ENCODE measurements at regions not wholly inside any gene's neighbourhood (a gene's known extent, or its start where the extent isn't known, plus 50 kb on each side); places are given as distances from the start of the nearest gene placed in this dataset.

DNA sequence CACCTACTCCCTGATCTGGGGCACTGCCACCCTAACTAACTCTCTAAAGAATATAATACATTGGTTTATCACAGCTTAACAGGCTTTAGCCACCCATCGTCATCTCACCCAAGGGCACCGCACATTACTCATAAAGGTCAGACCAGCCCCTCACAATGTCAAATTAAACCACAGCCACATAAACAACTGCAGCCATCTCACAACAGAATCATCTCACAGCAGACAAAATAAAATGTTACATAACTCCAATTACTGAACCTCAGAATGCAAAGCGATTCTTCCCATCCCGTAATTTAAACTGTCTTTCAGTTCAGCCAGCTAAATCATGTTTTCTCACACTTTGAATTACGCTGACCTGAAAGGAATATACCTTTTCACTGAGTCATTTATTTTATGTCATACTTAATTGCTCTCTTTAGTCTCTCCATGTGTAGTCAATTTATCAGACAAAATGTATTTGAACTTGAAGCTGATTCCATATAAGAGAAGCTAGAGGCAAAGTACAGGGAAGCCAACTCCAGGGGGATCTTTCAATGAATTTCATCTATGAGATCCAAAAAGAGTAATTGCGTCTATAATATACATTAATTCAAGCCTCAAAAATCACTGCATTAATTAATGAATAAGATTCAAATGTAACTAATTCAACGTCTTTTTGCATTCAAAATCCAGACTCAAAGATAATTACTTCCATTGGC, 96.9 kb upstream of the NEBL start:
- TF ChIP-seq CTCF (IDR thresholded peaks at IDR 0.05) = no peak
- Histone ChIP-seq H3K9me3 (no peaks in the 10 kb centered on the region), H3K4me3 (no peak overlapping the region), H3K27ac (no peak overlapping the region), H3K36me3 (no peaks in the 10 kb centered on the region), H3K4me1 (peaks cover 4% of the 10 kb centered on the region), H3K27me3 (ENCODE audit: low read depth) (no peaks in the 10 kb centered on the region)
- intact Hi-C loops (cut with DNase I) = no loop called here
- ATAC-seq (no peak), DNase-seq (no peak)

DNA sequence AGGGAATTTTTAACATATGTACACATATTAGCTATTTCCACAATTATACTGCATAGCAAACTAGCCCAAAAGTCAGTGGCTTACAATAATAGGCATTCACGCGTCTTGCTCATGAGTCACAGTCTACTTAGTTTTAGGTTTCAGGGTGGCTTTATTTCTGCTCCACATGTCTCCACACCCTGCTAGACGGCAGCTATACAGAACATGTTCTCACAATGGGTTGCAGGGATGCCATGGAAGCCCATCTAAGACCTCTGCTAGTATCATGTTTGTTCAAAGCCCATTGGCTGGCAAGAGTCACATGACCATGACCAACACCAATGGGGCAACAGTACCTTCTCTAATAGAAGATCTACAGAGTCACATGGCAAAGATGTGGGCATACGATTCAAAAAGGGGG, 96.3 kb upstream of the NEBL start:
- no peak for DNase-seq
- H3K9me3 ChIP-seq = no peaks in the 10 kb centered on the region
- H3K4me1 ChIP-seq = peaks cover 4% of the 10 kb centered on the region
- H3K36me3 ChIP-seq = no peaks in the 10 kb centered on the region
- no peak overlapping the region for H3K4me3 ChIP-seq
- no peaks in the 10 kb centered on the region for H3K27me3 ChIP-seq (ENCODE audit: low read depth)
- ATAC-seq = no peak
- no peak for TF ChIP-seq CTCF (IDR thresholded peaks at IDR 0.05)
- intact Hi-C loops (cut with DNase I) = no loop called here
- no peak overlapping the region for H3K27ac ChIP-seq

DNA sequence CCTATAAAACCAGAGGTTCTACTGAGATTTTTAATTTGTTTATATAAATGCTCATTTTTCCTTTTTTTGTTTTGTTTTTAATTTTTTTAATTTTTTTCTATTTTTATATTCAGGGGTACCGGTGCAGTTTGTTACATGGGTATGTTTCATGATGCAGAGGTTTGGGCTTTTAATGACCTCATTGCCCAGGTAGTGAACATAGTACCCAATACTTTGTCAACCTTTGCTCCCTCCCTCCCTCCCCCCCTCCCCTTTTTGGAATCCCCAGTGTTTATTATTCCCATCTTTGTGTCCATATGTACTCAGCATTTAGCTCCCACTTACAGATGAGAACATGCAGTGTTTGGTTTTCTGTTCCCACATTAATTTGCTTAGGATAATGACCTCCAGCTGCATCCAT, 94.4 kb upstream of the NEBL start:
- no peak overlapping the region for H3K4me3 ChIP-seq
- DNase-seq = no peak
- intact Hi-C loops (cut with DNase I) = no loop called here
- peaks cover 4% of the 10 kb centered on the region for H3K4me1 ChIP-seq
- no peak for ATAC-seq
- H3K27me3 ChIP-seq (ENCODE audit: low read depth) = no peaks in the 10 kb centered on the region
- no peaks in the 10 kb centered on the region for H3K9me3 ChIP-seq
- TF ChIP-seq CTCF (IDR thresholded peaks at IDR 0.05) = no peak
- H3K36me3 ChIP-seq = no peaks in the 10 kb centered on the region
- no peak overlapping the region for H3K27ac ChIP-seq

GRCh38 chr10:20990604-20991003, 93.5 kb upstream of the NEBL start:
- peak in 1 of 2 donors; percentile 36 for ATAC-seq
- Histone ChIP-seq H3K4me3 (no peak overlapping the region), H3K27me3 (ENCODE audit: low read depth) (no peaks in the 10 kb centered on the region), H3K9me3 (no peaks in the 10 kb centered on the region), H3K4me1 (peaks cover 4% of the 10 kb centered on the region), H3K36me3 (no peaks in the 10 kb centered on the region), H3K27ac (no peak overlapping the region)
- no peak for TF ChIP-seq CTCF (IDR thresholded peaks at IDR 0.05)
- intact Hi-C loops (cut with DNase I) = no loop called here
- no peak for DNase-seq

GRCh38 chr10:20988357-20988983, 91.4 kb upstream of the NEBL start:
- H3K4me1 ChIP-seq = peaks cover 4% of the 10 kb centered on the region

More at GRCh38 chr10:20988357-20988983, 91.4 kb upstream of the NEBL start:
- Histone ChIP-seq H3K9me3 (no peaks in the 10 kb centered on the region), H3K36me3 (no peaks in the 10 kb centered on the region), H3K27ac (no peak overlapping the region), H3K27me3 (ENCODE audit: low read depth) (no peaks in the 10 kb centered on the region), H3K4me3 (no peak overlapping the region)
- intact Hi-C loops (cut with DNase I) = no loop called here
- no peak for DNase-seq
- TF ChIP-seq CTCF (IDR thresholded peaks at IDR 0.05) = no peak
- ATAC-seq = peak; percentile 50 to 57

Measured in lower lobe of right lung (tissue), 2 donors.